ENCODE measurements at regions not wholly inside any gene's neighbourhood (a gene's known extent, or its start where the extent isn't known, plus 50 kb on each side); places are given as distances from the start of the nearest gene placed in this dataset.

GRCh38 chr4:156335721-156336120, 382.1 kb upstream of the CTSO start:
- TF ChIP-seq CTCF (IDR thresholded peaks at IDR 0.05) (no peak), POLR2AphosphoS5 (IDR thresholded peaks at IDR 0.05) (no peak)

Measured in esophagus muscularis mucosa (tissue), 3 donors.